GM12878 (cell line): ENCODE measurements at regions not wholly inside any gene's neighbourhood (a gene's known extent, or its start where the extent isn't known, plus 50 kb on each side); places are given as distances from the start of the nearest gene placed in this dataset.
A peak's percentile ranks its signal among the peaks of the same experiment; 100 is the strongest.
"Not testable (repeated sequence)": the region's sequence is repeated elsewhere in the genome, so short reads cannot be mapped to it uniquely, and the experiment has no call there.

Experiments
- ATAC-seq: fragments of 200-7000 bp; cut with Tn5 transposase; 3 replicates; pipeline ENCODE4 v1.9.1; 2020; ENCODE audit warnings: mild to moderate bottlenecking, moderate library complexity
- BruUV-seq: library from RNA; stranded (reverse); fragments of 400-500 nt; replicated peaks from 2 replicates; lab custom pipeline; 2021; lab: Mats Ljungman, UMichigan
- CTCF ChIA-PET: fragments of 300-600 bp; sonication (Branson Sonifier 250); formaldehyde crosslinking; extraction: SDS; loops from one replicate; lab custom pipeline; 2021; ENCODE audit warnings: inconsistent platforms; lab: Yijun Ruan, JAX
- POLR2A ChIA-PET: fragments of 350-600 bp; formaldehyde crosslinking; extraction: SDS; loops from one replicate; lab custom pipeline; 2021; ENCODE audit warnings: inconsistent platforms; lab: Charles Lee
- RAD21 ChIA-PET: fragments of 300-600 bp; sonication (Branson Sonifier 250); formaldehyde crosslinking; loops from one replicate; lab custom pipeline; 2023; ENCODE audit warnings: antibody characterized with exemption; ENCODE audit not compliant: unreplicated experiment; lab: Charles Lee
- SMC1A ChIA-PET: fragments of 300-600 bp; sonication (Branson Sonifier 250); formaldehyde crosslinking; loops from one replicate; lab custom pipeline; 2023; ENCODE audit not compliant: unreplicated experiment, uncharacterized antibody; lab: Charles Lee
- DNase-seq: peaks from one replicate; pipeline ENCODE4 v3.0.0-alpha.2; 2011; ENCODE audit warnings: low read depth, low spot score
- FAIRE-seq: peaks from 3 replicates; lab custom pipeline; 2011; peaks lifted over from hg19 to GRCh38; lab: Jason Lieb, UNC
- H2AFZ ChIP-seq: 2 replicates; pipeline ENCODE4 v1.6.0; 2011; ENCODE audit warnings: low read depth, low read length, control low read depth; ENCODE audit not compliant: control insufficient read depth
- H3K27ac ChIP-seq: 2 replicates; pipeline ENCODE4 v1.5.1; 2011; ENCODE audit warnings: control low read depth; ENCODE audit not compliant: control insufficient read depth, insufficient read depth
- H3K27me3 ChIP-seq, 2 experiments: replicated peaks in 1 of 2; 2 replicates each; pipeline versions ENCODE4 v1.6.0 to v1.6.1; 2011; ENCODE audit warnings: low read length in 1 of 2; ENCODE audit not compliant: control insufficient read depth in 2 of 2, insufficient read depth in 2 of 2
- H3K36me3 ChIP-seq, 2 experiments: 2 replicates each; pipeline ENCODE4 v1.5.1; 2011; ENCODE audit warnings: low read length in 1 of 2; ENCODE audit not compliant: control insufficient read depth in 2 of 2, insufficient read depth in 2 of 2
- H3K4me1 ChIP-seq: 2 replicates; pipeline ENCODE4 v1.6.1; 2011; ENCODE audit warnings: mild to moderate bottlenecking, low read length, moderate library complexity, mixed read lengths; ENCODE audit not compliant: control insufficient read depth, insufficient read depth
- H3K4me2 ChIP-seq: 2 replicates; pipeline ENCODE4 v1.6.0; 2011; ENCODE audit warnings: control low read depth; ENCODE audit not compliant: control insufficient read depth, insufficient read depth
- H3K4me3 ChIP-seq: fragments of 200-600 bp; sonication (generic); 2 replicates; pipeline ENCODE4 v1.5.1; 2016
- H3K79me2 ChIP-seq: 2 replicates; pipeline ENCODE4 v1.6.0; 2011; ENCODE audit warnings: low read length; ENCODE audit not compliant: control insufficient read depth, insufficient read depth
- H3K9ac ChIP-seq: 2 replicates; pipeline ENCODE4 v1.8.0; 2011; ENCODE audit warnings: low read length, control low read depth, mixed read lengths; ENCODE audit not compliant: control insufficient read depth, insufficient read depth
- H3K9me3 ChIP-seq: replicated peaks from 3 replicates; pipeline ENCODE4 v1.5.1; 2011; ENCODE audit warnings: mild to moderate bottlenecking, low read length; ENCODE audit not compliant: control insufficient read depth, insufficient read depth
- H4K20me1 ChIP-seq: 2 replicates; pipeline ENCODE4 v1.6.0; 2011; ENCODE audit not compliant: control insufficient read depth, insufficient read depth
- CBX5 ChIP-seq: sonication (generic); IDR thresholded peaks from 2 replicates; pipeline ENCODE4 v1.6.1; 2016; ENCODE audit warnings: low read depth, moderate library complexity, mild to moderate bottlenecking, inconsistent platforms
- CHD2 ChIP-seq: IDR thresholded peaks from 2 replicates; pipeline ENCODE4 v1.6.1; 2011; ENCODE audit warnings: low read depth, low read length, improper control_type of control experiment, borderline replicate concordance
- DPF2 ChIP-seq: fragments of 450-650 bp; IDR thresholded peaks from 2 replicates; pipeline ENCODE4 v1.6.1; 2017; ENCODE audit warnings: mild to moderate bottlenecking
- FOXK2 ChIP-seq: fragments of 450-650 bp; IDR thresholded peaks from 2 replicates; pipeline ENCODE4 v1.6.1; 2017; ENCODE audit warnings: mild to moderate bottlenecking, moderate library complexity
- RAD51 ChIP-seq: fragments of 450-650 bp; IDR thresholded peaks from 2 replicates; pipeline ENCODE4 v1.6.1; 2016; ENCODE audit warnings: moderate library complexity, mild to moderate bottlenecking, inconsistent platforms
- REST ChIP-seq: IDR thresholded peaks from 2 replicates; pipeline ENCODE4 v1.6.1; 2012; ENCODE audit warnings: mild to moderate bottlenecking, low read depth, low read length
- YBX1 ChIP-seq: fragments of 450-650 bp; IDR thresholded peaks from 2 replicates; pipeline ENCODE4 v1.6.1; 2016; ENCODE audit warnings: antibody characterized with exemption
- ZBED1 ChIP-seq: IDR thresholded peaks from 2 replicates; pipeline ENCODE4 v1.6.1; 2016; ENCODE audit warnings: borderline replicate concordance
- ZNF24 ChIP-seq: fragments of 450-650 bp; IDR thresholded peaks from 2 replicates; pipeline ENCODE4 v1.6.1; 2017; ENCODE audit warnings: antibody characterized with exemption, mild to moderate bottlenecking
- WGBS: methylation state at CpG from one replicate; pipeline ENCODE4 v1.1.6; 2016; ENCODE audit warnings: low lambda C conversion rate; ENCODE audit not compliant: insufficient replicate concordance, insufficient coverage; ENCODE audit errors: missing lambda C conversion rate; 5-methylcytosine and 5-hydroxymethylcytosine counted together
- in situ Hi-C: fragments of 300-500 bp; cut with MboI; formaldehyde crosslinking; loops from 9 replicates; pipeline ENCODE4 v1.14.3; 2018; ENCODE audit warnings: mixed read lengths
- intact Hi-C: fragments of 100-400 bp; cut with micrococcal nuclease; formaldehyde crosslinking; loops from one replicate; pipeline ENCODE4 v1.14.2; 2022; ENCODE audit not compliant: unreplicated experiment

- H3K4me1 ChIP-seq, H3K9me3 ChIP-seq, H2AFZ ChIP-seq, intact Hi-C loops, DNase-seq, H3K4me3 ChIP-seq, FAIRE-seq, H3K4me2 ChIP-seq, H3K27ac ChIP-seq, H3K79me2 ChIP-seq, H3K9ac ChIP-seq, H4K20me1 ChIP-seq, RAD21 ChIA-PET, ATAC-seq, BruUV-seq, SMC1A ChIA-PET, H3K27me3 ChIP-seq, H3K36me3 ChIP-seq: not testable (repeated sequence)
- TF ChIP-seq RAD51, result 0 out of 2 replicates have a peak, but pooled peaks have one; percentile 14
- WGBS, result 0% methylated on average over 2 of the region's 2 CpGs
- in situ Hi-C loops, result loop anchor here (10.0 kb wide), 1 partner anchor 79 kb away; no protein-coding TSS in a partner anchor
- POLR2A ChIA-PET, result interaction anchor here (1.1 kb wide), 1 partner anchor 75 kb away, joined by 5 read pairs; no protein-coding TSS in a partner anchor
- CTCF ChIA-PET, result interaction anchor here (0.8 to 5.7 kb wide), 2 partner anchors 55 to 76 kb away, joined by 3 to 301 read pairs; no protein-coding TSS in a partner anchor
These were observed 107.8 kb downstream of the ZNF467 start for GRCh38 chr7:149665618-149666017.

GRCh38 chr7:149664666-149665065, 108.7 kb downstream of the ZNF467 start:
- SMC1A ChIA-PET, result interaction anchor here (0.9 to 6.2 kb wide), 3 partner anchors 51 to 79 kb away, joined by 3 to 104 read pairs (median 3); no protein-coding TSS in a partner anchor
- Histone ChIP-seq H3K4me2 (no peak overlapping the region), H3K36me3 (no peaks in the 10 kb centered on the region), H3K9me3 (no peaks in the 10 kb centered on the region), H3K27me3 (no peaks in the 10 kb centered on the region; a peak in 1 of 4 replicates), H3K9ac (no peak overlapping the region), H3K4me1 (no peaks in the 10 kb centered on the region), H3K79me2 (no peaks in the 10 kb centered on the region), H2AFZ (no peak overlapping the region), H3K27ac (no peak overlapping the region), H4K20me1 (no peaks in the 10 kb centered on the region), H3K4me3 (no peak overlapping the region)
- no peak for ATAC-seq
- no TSS peak for BruUV-seq
- CTCF ChIA-PET, result interaction anchor here (0.8 to 5.7 kb wide), 4 partner anchors 13 to 83 kb away, joined by 3 to 301 read pairs (median 4); no protein-coding TSS in a partner anchor
- in situ Hi-C loops (loop anchor here (10.0 kb wide), 1 partner anchor 80 kb away; no protein-coding TSS in a partner anchor), intact Hi-C loops (loop anchor here (5.0 kb wide), 1 partner anchor 133 kb away; no protein-coding TSS in a partner anchor)
- 15% methylated on average over 1 of the region's 1 CpG for WGBS
- FAIRE-seq, result no peak
- no peak for DNase-seq
- TF ChIP-seq YBX1, result no peak
- TF ChIP-seq ZBED1, result no peak
- TF ChIP-seq CHD2, result no peak
- no peak for TF ChIP-seq REST
- no peak for TF ChIP-seq FOXK2
- TF ChIP-seq DPF2, result no peak
- no peak for TF ChIP-seq CBX5
- peak; percentile 63; the same call in 1 of the 2 replicates for TF ChIP-seq ZNF24
- RAD21 ChIA-PET, result interaction anchor here (1.2 to 5.8 kb wide), 2 partner anchors 78 to 175 kb away, joined by 3 to 180 read pairs; no protein-coding TSS in a partner anchor
- POLR2A ChIA-PET, result interaction anchor here (0.7 to 1.1 kb wide), 2 partner anchors 76 to 182 kb away, joined by 3 to 5 read pairs; no protein-coding TSS in a partner anchor
